BLaER1 treated with 17β-estradiol and CSF1 and Interleukin-3, amounts not matched to agents 10 nM and 100 nM (cell line): ENCODE measurements at regions not wholly inside any gene's neighbourhood (a gene's known extent, or its start where the extent isn't known, plus 50 kb on each side); places are given as distances from the start of the nearest gene placed in this dataset.

Experiments used
- H3K27ac ChIP-seq, 11 experiments: shearing (Covaris generic); formaldehyde crosslinking; 2 replicates each; pipeline ENCODE4 v1.8.1; 2022
- H3K27me3 ChIP-seq, 11 experiments: shearing (Covaris generic); formaldehyde crosslinking; 2 replicates each; pipeline ENCODE4 v1.8.1; 2022
- H3K36me3 ChIP-seq, 11 experiments: shearing (Covaris generic); formaldehyde crosslinking; 2 replicates each; pipeline ENCODE4 v1.8.1; 2022
- H3K4me1 ChIP-seq, 10 experiments: shearing (Covaris generic); formaldehyde crosslinking; 2 replicates each; pipeline ENCODE4 v1.8.1; 2022
- H3K4me2 ChIP-seq, 11 experiments: shearing (Covaris generic); formaldehyde crosslinking; 2 replicates each; pipeline ENCODE4 v1.8.1; 2022
- H3K4me3 ChIP-seq, 10 experiments: shearing (Covaris generic); formaldehyde crosslinking; 2 replicates each; pipeline ENCODE4 v1.8.1; 2022
- H3K9ac ChIP-seq, 11 experiments: shearing (Covaris generic); formaldehyde crosslinking; 2 replicates each; pipeline ENCODE4 v1.8.1; 2022
- H3K9me3 ChIP-seq, 11 experiments: shearing (Covaris generic); formaldehyde crosslinking; replicated peaks in 1 of 11; 2 replicates each; pipeline ENCODE4 v1.8.1; 2022
- H4K20me1 ChIP-seq, 11 experiments: shearing (Covaris generic); formaldehyde crosslinking; 2 replicates each; pipeline ENCODE4 v1.8.1; 2022
- Cebpa-rat ChIP-seq, 11 experiments: shearing (Covaris generic); IDR thresholded peaks; 2 replicates each; pipeline ENCODE4 v1.8.1; 2022

GRCh38 chr6:21398741-21399325 is 194.7 kb upstream of the SOX4 start:
- no peak for TF ChIP-seq Cebpa-rat (IDR thresholded peaks at IDR 0.05)
- Histone ChIP-seq H3K27ac (no peak overlapping the region), H3K9me3 (no peaks in the 10 kb centered on the region), H3K4me2 (no peak overlapping the region), H3K9ac (no peak overlapping the region), H4K20me1 (no peaks in the 10 kb centered on the region), H3K36me3 (no peaks in the 10 kb centered on the region), H3K4me1 (peaks cover 0 to 6% (median 3%) of the 10 kb centered on the region in 10 experiments; a peak in 8 of 20 replicates), H3K27me3 (no peaks in the 10 kb centered on the region), H3K4me3 (no peak overlapping the region)

- no peak overlapping the region for H3K4me3 ChIP-seq
- no peaks in the 10 kb centered on the region for H4K20me1 ChIP-seq
- peaks cover 0 to 8% (median 0%) of the 10 kb centered on the region in 11 experiments; a peak in 1 of 22 replicates for H3K9me3 ChIP-seq
- H3K4me2 ChIP-seq = no peak overlapping the region
- TF ChIP-seq Cebpa-rat (IDR thresholded peaks at IDR 0.05) = no peak
- H3K9ac ChIP-seq = no peak overlapping the region
- no peaks in the 10 kb centered on the region for H3K27me3 ChIP-seq
- no peak overlapping the region for H3K27ac ChIP-seq
- no peaks in the 10 kb centered on the region for H3K36me3 ChIP-seq
- H3K4me1 ChIP-seq = no peaks in the 10 kb centered on the region
These were observed 191.2 kb upstream of the SOX4 start for GRCh38 chr6:21402368-21402767.

DNA sequence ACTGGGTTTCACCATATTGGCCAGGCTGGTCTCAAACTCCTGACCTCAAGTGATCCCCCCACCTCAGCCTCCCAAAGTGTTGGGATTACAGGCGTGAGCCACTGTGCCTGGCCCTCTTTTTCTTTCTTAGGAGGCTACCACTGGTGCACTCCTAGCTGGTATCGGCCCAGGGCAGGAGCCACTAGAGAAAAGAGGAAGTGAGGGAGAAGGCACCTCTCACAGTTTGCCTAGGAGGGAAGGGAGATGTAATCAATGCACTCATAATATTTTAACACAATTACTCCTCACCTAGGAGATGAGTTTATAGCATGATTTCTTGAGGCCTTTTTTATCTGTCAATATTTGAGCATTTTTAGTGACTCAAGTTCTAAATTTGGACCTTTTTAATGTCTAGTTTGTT is 189.0 kb upstream of the SOX4 start:
- Histone ChIP-seq H3K36me3 (no peaks in the 10 kb centered on the region), H3K27me3 (no peaks in the 10 kb centered on the region), H3K27ac (no peak overlapping the region), H4K20me1 (no peaks in the 10 kb centered on the region), H3K9ac (no peak overlapping the region), H3K4me2 (no peak overlapping the region), H3K9me3 (peaks cover 0 to 16% (median 7%) of the 10 kb centered on the region in 11 experiments; a peak in 7 of 22 replicates), H3K4me3 (no peak overlapping the region), H3K4me1 (no peaks in the 10 kb centered on the region)
- no peak for TF ChIP-seq Cebpa-rat (IDR thresholded peaks at IDR 0.05)

- Histone ChIP-seq H3K9ac (no peak overlapping the region), H3K36me3 (no peaks in the 10 kb centered on the region), H3K27ac (no peak overlapping the region), H3K4me1 (no peaks in the 10 kb centered on the region), H3K4me3 (no peak overlapping the region), H4K20me1 (no peaks in the 10 kb centered on the region), H3K4me2 (no peak overlapping the region), H3K9me3 (peaks cover 13 to 33% (median 19%) of the 10 kb centered on the region in 11 experiments), H3K27me3 (no peaks in the 10 kb centered on the region)
- no peak for TF ChIP-seq Cebpa-rat (IDR thresholded peaks at IDR 0.05)
These were observed 187.2 kb upstream of the SOX4 start for GRCh38 chr6:21406316-21406715.

GRCh38 chr6:21409231-21409630 is 184.3 kb upstream of the SOX4 start:
- H3K4me2 ChIP-seq = no peak overlapping the region
- H4K20me1 ChIP-seq = no peaks in the 10 kb centered on the region
- H3K4me3 ChIP-seq = no peak overlapping the region
- no peaks in the 10 kb centered on the region for H3K36me3 ChIP-seq
- no peaks in the 10 kb centered on the region for H3K27me3 ChIP-seq
- H3K4me1 ChIP-seq = no peaks in the 10 kb centered on the region
- no peak overlapping the region for H3K9ac ChIP-seq
- peaks cover 13 to 38% (median 22%) of the 10 kb centered on the region in 11 experiments for H3K9me3 ChIP-seq
- H3K27ac ChIP-seq = no peak overlapping the region
- TF ChIP-seq Cebpa-rat (IDR thresholded peaks at IDR 0.05) = no peak

GRCh38 chr6:21413428-21413827 is 180.1 kb upstream of the SOX4 start:
- H4K20me1 ChIP-seq = no peaks in the 10 kb centered on the region
- no peak overlapping the region for H3K4me2 ChIP-seq
- no peaks in the 10 kb centered on the region for H3K27me3 ChIP-seq
- no peaks in the 10 kb centered on the region for H3K4me1 ChIP-seq
- H3K9me3 ChIP-seq = peaks cover 13 to 30% (median 20%) of the 10 kb centered on the region in 11 experiments
- H3K4me3 ChIP-seq = no peak overlapping the region
- H3K36me3 ChIP-seq = no peaks in the 10 kb centered on the region
- TF ChIP-seq Cebpa-rat (IDR thresholded peaks at IDR 0.05) = no peak
- no peak overlapping the region for H3K27ac ChIP-seq
- H3K9ac ChIP-seq = no peak overlapping the region

- H3K4me3 ChIP-seq = no peak overlapping the region
- no peak overlapping the region for H3K9ac ChIP-seq
- no peak for TF ChIP-seq Cebpa-rat (IDR thresholded peaks at IDR 0.05)
- H3K4me2 ChIP-seq = no peak overlapping the region
- H3K36me3 ChIP-seq = no peaks in the 10 kb centered on the region
- no peak overlapping the region for H3K27ac ChIP-seq
- no peaks in the 10 kb centered on the region for H4K20me1 ChIP-seq
- H3K4me1 ChIP-seq = no peaks in the 10 kb centered on the region
- no peaks in the 10 kb centered on the region for H3K27me3 ChIP-seq
- H3K9me3 ChIP-seq = peaks cover 13 to 26% (median 19%) of the 10 kb centered on the region in 11 experiments
These were observed 179.5 kb upstream of the SOX4 start for GRCh38 chr6:21414065-21414464.

DNA sequence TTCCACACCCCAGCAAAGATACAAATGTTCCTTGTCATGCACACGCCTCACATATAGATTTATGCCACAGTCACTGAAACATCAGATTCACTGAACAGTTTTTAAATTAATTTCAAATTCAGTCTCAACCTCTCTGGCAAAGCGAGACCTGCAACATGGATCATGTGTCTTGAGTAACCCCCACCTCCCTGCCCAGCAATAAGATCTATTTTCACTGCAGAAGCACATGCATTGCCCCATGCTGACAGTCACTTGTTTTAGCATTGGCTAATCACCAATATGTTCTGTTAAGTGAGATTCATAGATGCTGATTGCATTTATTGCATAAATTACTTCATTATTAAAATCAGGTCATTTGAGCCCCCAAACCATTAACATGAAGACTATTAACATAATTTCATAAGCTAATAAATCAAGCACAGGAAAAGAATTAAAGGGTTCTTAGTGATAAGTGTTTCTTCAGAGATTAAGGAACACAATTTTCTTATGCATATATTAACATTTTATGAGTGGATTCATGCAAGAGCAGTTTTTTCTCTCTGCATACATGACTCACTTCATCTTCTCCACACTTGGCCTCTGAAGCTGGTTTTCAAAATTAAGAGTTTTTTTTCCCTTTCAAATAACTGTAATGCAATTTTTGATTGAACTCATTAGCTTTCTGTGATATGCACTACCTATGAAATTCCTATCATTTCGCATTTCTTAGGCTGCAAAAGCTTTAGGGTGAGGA is 173.2 kb upstream of the SOX4 start:
- H3K9me3 ChIP-seq = peaks cover 0 to 19% (median 0%) of the 10 kb centered on the region in 11 experiments; a peak in 3 of 22 replicates
- H4K20me1 ChIP-seq = no peaks in the 10 kb centered on the region
- H3K4me1 ChIP-seq = no peaks in the 10 kb centered on the region
- TF ChIP-seq Cebpa-rat (IDR thresholded peaks at IDR 0.05) = no peak
- no peaks in the 10 kb centered on the region for H3K27me3 ChIP-seq
- H3K9ac ChIP-seq = no peak overlapping the region
- no peak overlapping the region for H3K4me3 ChIP-seq
- H3K36me3 ChIP-seq = no peaks in the 10 kb centered on the region
- no peak overlapping the region for H3K4me2 ChIP-seq
- no peak overlapping the region for H3K27ac ChIP-seq

DNA sequence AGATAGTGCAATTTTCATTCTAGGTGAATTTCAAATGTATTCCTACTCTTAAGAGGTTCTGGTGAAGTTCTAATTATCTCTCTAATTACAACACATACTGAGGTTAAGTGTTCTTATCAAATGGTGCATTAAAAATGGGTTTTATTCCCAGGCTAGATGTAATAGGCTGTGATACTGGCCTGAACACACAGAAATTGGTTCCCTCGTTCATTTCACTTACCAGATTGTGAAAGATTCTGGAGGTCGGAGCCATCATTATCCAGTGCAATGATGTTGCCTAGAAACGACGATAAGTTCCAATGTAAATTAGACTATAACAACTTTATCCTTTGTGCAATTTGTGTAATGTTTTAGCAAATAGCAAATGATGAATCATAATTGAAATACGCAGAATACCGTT is 172.6 kb upstream of the SOX4 start:
- Histone ChIP-seq H3K4me2 (no peak overlapping the region), H3K9me3 (peaks cover 0 to 24% (median 1%) of the 10 kb centered on the region in 11 experiments; a peak in 8 of 22 replicates), H3K27me3 (no peaks in the 10 kb centered on the region), H3K36me3 (no peaks in the 10 kb centered on the region), H3K4me1 (no peaks in the 10 kb centered on the region), H3K9ac (no peak overlapping the region), H3K4me3 (no peak overlapping the region), H3K27ac (no peak overlapping the region), H4K20me1 (no peaks in the 10 kb centered on the region)
- no peak for TF ChIP-seq Cebpa-rat (IDR thresholded peaks at IDR 0.05)
